Lower lobe of right lung (tissue), 2 donors: ENCODE measurements at regions not wholly inside any gene's neighbourhood (a gene's known extent, or its start where the extent isn't known, plus 50 kb on each side); places are given as distances from the start of the nearest gene placed in this dataset.

ENCODE experiments used
- ATAC-seq, 2 donors: fragments of 200-7000 bp; cut with Tn5 transposase; one replicate each; pipeline ENCODE4 v1.9.1; 2020 to 2022; ENCODE audit warnings: mild to moderate bottlenecking in 2 of 2, moderate library complexity in 2 of 2
- DNase-seq: peaks from one replicate; pipeline ENCODE4 v3.0.0-alpha.2; 2020
- H3K27ac ChIP-seq: fragments of 200-600 bp; one replicate; pipeline ENCODE4 v1.8.0; 2022
- H3K27me3 ChIP-seq: fragments of 200-600 bp; one replicate; pipeline ENCODE4 v1.8.0; 2022; ENCODE audit warnings: low read depth
- H3K36me3 ChIP-seq: fragments of 200-600 bp; one replicate; pipeline ENCODE4 v1.8.0; 2022; ENCODE audit warnings: mild to moderate bottlenecking
- H3K4me1 ChIP-seq: fragments of 200-600 bp; one replicate; pipeline ENCODE4 v1.8.0; 2022
- H3K4me3 ChIP-seq: fragments of 200-600 bp; one replicate; pipeline ENCODE4 v1.8.0; 2022; ENCODE audit warnings: mild to moderate bottlenecking
- H3K9me3 ChIP-seq: fragments of 200-600 bp; one replicate; pipeline ENCODE4 v1.8.0; 2022
- intact Hi-C: fragments of 100-400 bp; cut with DNase I; formaldehyde crosslinking; loops from one replicate; pipeline ENCODE4 v1.11.0; 2022
- TF ChIP-seq, protein P1 (sequence below): fragments of 200-600 bp; IDR thresholded peaks from one replicate; pipeline ENCODE4 v1.8.0; 2022; ENCODE audit warnings: antibody characterized with exemption, mild to moderate bottlenecking
- donor health status: DM: no; HTN: yes; CAD: no; lungs with severe emphysema.

DNA sequence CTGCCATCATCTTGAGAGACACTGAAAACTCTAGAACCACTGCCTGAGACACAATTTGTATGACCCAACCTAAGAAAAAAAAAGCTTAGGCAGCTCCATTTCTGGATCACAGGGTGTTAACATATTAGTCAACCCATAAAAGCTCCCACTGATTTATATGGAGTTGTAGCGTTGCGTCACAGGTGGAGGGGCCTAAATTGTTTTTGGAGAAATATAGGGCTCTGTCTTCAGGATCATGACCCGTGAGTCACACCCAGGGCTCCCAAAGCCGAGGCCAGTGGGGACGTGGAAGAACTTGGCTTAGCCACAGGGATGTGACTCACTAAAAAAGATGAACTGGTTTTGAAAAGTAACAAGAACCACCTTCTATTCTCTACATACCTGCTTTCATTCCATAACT, 116.5 kb upstream of the BMP2 start:
- TF ChIP-seq, protein P1, sequence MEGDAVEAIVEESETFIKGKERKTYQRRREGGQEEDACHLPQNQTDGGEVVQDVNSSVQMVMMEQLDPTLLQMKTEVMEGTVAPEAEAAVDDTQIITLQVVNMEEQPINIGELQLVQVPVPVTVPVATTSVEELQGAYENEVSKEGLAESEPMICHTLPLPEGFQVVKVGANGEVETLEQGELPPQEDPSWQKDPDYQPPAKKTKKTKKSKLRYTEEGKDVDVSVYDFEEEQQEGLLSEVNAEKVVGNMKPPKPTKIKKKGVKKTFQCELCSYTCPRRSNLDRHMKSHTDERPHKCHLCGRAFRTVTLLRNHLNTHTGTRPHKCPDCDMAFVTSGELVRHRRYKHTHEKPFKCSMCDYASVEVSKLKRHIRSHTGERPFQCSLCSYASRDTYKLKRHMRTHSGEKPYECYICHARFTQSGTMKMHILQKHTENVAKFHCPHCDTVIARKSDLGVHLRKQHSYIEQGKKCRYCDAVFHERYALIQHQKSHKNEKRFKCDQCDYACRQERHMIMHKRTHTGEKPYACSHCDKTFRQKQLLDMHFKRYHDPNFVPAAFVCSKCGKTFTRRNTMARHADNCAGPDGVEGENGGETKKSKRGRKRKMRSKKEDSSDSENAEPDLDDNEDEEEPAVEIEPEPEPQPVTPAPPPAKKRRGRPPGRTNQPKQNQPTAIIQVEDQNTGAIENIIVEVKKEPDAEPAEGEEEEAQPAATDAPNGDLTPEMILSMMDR = no peak

DNA sequence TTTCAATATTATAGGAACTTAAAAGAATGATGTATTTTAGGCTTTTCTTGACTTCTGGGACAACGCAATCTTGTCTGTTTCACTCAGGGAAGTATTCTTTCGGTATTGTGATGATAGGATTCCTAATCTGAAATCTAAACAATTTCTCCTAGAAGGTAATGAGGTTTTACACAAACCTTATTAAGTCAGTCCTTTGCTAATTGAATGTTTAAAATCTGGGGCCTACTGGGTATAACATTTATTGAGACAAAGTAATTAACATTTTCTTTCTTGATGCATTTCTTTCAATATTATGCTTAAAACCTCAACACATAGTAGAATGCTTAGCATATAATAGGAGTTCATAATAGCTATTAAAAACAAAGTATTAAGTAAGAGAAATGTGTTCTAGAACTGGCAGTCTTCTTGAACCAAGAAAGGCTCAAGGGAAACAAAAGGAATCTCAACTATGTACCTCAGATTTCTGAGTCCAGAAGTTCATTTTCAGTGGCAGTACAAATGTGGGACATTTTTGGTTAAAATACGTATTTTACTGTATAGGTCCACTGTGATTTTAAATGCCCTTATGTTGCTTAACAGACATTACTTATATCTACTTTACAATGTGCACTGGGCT, 121.4 kb upstream of the BMP2 start:
- TF ChIP-seq, protein P1 = no peak
- no peaks in the 10 kb centered on the region for H3K9me3 ChIP-seq
- no peaks in the 10 kb centered on the region for H3K4me1 ChIP-seq
- H3K27me3 ChIP-seq = no peaks in the 10 kb centered on the region
- intact Hi-C loops = no loop called here
- DNase-seq (no peak), ATAC-seq (no peak)
- H3K36me3 ChIP-seq = no peaks in the 10 kb centered on the region
- no peak overlapping the region for H3K4me3 ChIP-seq
- H3K27ac ChIP-seq = no peak overlapping the region

More for the DNA sequence above, 116.5 kb upstream of the BMP2 start:
- no peaks in the 10 kb centered on the region for H3K9me3 ChIP-seq
- no peaks in the 10 kb centered on the region for H3K4me1 ChIP-seq
- intact Hi-C loops = no loop called here
- no peak overlapping the region for H3K27ac ChIP-seq
- DNase-seq (no peak), ATAC-seq (no peak)
- H3K4me3 ChIP-seq = no peak overlapping the region
- H3K36me3 ChIP-seq = no peaks in the 10 kb centered on the region
- no peaks in the 10 kb centered on the region for H3K27me3 ChIP-seq

GRCh38 chr20:6644813-6645628, 122.5 kb upstream of the BMP2 start:
- ATAC-seq (no peak), DNase-seq (no peak)
- Histone ChIP-seq H3K4me3 (no peak overlapping the region), H3K27ac (no peak overlapping the region), H3K36me3 (no peaks in the 10 kb centered on the region), H3K9me3 (no peaks in the 10 kb centered on the region), H3K4me1 (no peaks in the 10 kb centered on the region), H3K27me3 (no peaks in the 10 kb centered on the region)
- TF ChIP-seq, protein P1 = no peak
- intact Hi-C loops = no loop called here

DNA sequence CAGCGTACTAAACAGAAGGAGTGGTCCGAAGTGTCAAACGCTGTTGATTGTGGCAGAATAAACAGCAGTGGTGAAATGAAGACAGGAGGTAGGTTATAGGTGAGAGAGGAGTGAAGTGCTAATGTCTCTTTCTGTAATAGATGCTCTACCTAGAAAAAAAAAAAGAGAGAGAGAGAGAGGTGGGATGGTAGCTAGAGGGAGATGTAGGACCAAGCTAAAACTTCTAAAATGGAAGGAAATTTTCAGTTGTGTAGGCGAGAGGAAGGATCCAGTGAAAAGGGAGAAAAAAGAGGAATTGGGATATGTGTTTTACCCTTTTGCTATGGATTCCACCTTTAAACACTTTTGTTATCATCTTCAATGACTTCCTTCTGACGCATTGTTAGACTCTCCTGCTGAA, 126.5 kb upstream of the BMP2 start:
- ATAC-seq = no peak

DNA sequence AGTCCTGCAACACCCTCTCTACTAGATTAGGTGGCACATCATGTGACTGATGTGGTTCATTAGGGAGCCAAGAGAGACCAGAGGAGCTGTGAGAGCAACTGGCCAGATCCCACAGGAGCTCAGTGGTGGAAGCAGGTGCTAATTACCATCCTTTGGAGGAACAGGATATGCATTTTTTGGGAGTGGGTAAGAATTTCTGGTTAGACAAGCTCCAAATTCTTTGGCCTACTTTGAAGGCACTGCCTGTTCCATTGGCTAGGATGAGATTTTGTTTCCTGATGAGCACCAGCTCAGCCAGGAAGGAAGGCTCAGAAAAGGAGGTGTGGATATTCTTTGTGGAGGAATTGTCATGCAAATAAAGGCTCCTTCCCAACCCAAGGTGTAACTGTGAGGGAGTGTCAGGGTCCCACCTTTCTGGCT, 130.3 kb upstream of the BMP2 start:
- Histone ChIP-seq H3K27ac (no peak overlapping the region), H3K9me3 (no peaks in the 10 kb centered on the region), H3K36me3 (no peaks in the 10 kb centered on the region), H3K4me3 (no peak overlapping the region), H3K27me3 (no peaks in the 10 kb centered on the region), H3K4me1 (peaks cover 10% of the 10 kb centered on the region)
- TF ChIP-seq, protein P1 = no peak
- ATAC-seq (peak; percentile 13 to 45), DNase-seq (no peak)
- intact Hi-C loops = no loop called here

More for the DNA sequence above, 126.5 kb upstream of the BMP2 start:
- Histone ChIP-seq H3K36me3 (no peaks in the 10 kb centered on the region), H3K4me3 (no peak overlapping the region), H3K27ac (no peak overlapping the region), H3K27me3 (no peaks in the 10 kb centered on the region), H3K4me1 (peaks cover 10% of the 10 kb centered on the region), H3K9me3 (no peaks in the 10 kb centered on the region)
- DNase-seq = no peak
- TF ChIP-seq, protein P1 = no peak
- intact Hi-C loops = no loop called here
